NCI-H146 treated with DMSO at 0.1 percent for 48 hours (cell line): ENCODE measurements at regions not wholly inside any gene's neighbourhood (a gene's known extent, or its start where the extent isn't known, plus 50 kb on each side); places are given as distances from the start of the nearest gene placed in this dataset.

ENCODE experiments used
- DNase-seq: peaks from one replicate; lab custom pipeline; 2025; ENCODE audit not compliant: unreplicated experiment; lab: John Stamatoyannopoulos, UW

DNA sequence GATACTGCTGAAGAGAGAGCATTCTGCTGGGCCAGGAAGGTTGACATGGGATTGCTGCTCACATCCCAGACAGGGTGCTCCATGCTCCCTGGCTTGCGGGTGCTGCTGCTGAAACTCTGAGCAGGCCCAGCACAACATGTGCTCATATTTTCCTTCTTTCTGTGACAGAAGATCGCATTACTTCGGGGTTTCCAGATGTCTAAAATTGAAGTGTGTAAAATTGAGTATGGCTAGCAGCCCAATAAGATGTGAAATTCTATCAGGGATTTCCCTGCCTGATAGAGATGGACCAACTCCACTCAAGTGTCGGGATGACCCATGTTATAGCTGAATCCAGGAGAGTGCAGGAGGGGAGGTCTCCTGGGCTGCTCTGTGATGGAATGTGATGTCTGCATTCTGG lies 55.6 kb upstream of the KL start:
- no peak for DNase-seq

DNA sequence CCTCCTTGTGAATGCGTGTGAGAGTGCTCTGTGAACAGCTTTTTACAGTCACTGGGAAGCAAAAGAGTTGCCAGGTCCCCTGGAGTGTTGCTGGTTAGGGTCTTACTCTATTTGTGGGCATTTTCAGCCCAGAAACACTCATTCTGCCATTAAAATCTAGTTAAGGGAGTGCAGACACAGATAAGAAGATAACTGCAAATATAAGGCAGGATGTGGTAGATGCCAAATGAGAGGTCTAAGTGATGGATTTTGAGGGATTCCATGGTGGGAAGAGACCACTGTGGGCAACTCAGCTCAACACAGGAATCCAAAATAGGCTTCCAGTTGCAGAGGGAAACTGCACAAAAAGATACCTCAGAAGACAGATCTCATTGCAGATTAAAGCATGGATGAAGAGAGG lies 54.5 kb upstream of the KL start:
- no peak for DNase-seq

DNA sequence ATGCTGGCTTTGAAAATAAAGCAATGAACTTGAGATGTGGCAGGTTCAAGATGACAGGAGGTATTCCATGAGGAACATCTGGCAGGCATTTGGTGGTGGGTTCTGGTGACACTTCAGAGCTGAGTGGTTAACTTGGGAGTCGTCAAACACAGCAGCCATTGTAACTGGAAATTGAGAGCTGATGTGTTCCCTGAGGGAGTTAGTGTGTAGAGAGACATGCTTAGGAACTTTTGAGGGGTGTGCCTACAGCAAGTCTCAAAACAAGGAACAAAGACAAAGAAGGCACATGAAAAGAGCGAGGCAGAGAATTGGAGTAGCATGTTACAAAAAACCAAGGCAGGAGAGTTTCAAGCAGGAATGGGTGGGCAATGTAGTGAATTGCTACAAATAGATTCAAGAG lies 53.9 kb upstream of the KL start:
- no peak for DNase-seq

DNA sequence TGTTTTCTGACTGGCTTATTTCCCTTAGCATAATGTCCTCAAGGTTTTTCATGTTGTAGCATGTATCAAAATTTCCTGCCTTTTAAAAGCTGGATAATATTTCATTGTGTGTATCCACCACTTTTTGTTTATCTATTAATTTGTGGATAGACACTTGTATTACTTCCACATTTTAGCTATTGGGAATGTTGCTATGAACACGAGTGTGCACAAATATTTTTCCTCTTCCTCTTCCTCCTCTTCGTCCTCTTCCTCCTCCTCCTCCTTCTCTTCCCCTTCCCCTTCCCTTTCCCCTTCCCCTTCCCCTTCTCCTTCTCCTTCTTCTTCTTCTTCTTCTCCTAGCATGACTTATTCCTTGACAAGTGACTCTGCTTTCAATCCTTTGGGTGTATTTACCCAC lies 51.2 kb upstream of the KL start:
- no peak for DNase-seq
